ENCODE measurements at regions not wholly inside any gene's neighbourhood (a gene's known extent, or its start where the extent isn't known, plus 50 kb on each side); places are given as distances from the start of the nearest gene placed in this dataset.

DNA sequence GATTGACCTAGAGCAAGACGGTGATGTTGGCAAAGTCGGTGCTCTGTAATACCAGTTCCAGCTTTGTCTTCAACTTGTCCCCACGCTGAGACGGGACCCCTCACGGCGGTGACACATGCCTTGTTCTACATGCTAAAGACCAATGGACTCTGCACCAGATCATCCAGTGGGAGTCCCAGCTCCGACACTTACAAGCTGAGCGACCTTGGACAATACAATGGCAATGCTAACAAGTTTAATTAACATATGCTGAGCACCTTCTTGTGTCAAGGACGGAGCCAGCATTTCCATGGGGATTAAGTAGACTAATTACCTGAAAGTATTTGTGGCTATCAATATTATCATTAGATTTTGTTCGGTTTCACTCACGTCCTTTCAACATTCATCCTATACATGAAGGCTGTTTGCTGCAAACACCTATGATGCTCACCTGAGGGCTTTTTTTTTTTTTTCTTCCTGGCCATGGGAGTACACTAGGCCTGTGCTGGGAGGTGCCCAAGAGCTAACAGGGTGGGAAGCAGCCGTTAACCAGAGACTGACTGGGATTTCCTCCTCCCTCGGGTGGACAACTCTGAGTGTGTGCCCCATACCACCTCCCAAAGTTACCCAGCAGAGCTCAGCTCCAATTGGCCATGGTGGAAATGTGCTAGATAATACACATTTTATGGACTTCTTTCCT, 308.6 kb upstream of the ZFHX3 start:
- TF ChIP-seq CTCF (IDR thresholded peaks at IDR 0.05; ENCODE audit: low read depth, low read length) (no peak), EZH2phosphoT487 (IDR thresholded peaks at IDR 0.05; ENCODE audit: low read depth) (no peak)
